ENCODE measurements at regions not wholly inside any gene's neighbourhood (a gene's known extent, or its start where the extent isn't known, plus 50 kb on each side); places are given as distances from the start of the nearest gene placed in this dataset.

GRCh38 chr2:44060990-44061389 lies 65.2 kb upstream of the LRPPRC start:
- H3T11ph ChIP-seq (ENCODE audit: low read length): no peak overlapping the region
- no peak overlapping the region for H4K91ac ChIP-seq (ENCODE audit: insufficient read length, low read depth, low read length)
- no peak overlapping the region for H3K4me2 ChIP-seq (ENCODE audit: insufficient read depth, insufficient read length, low read length)
- peaks cover 6% of the 10 kb centered on the region for H3K9me3 ChIP-seq (ENCODE audit: control insufficient read depth, low read depth, low read length)
- no peak for DNase-seq
- no peak overlapping the region for H3K23ac ChIP-seq (ENCODE audit: insufficient read length, low read depth, low read length)
- no peak overlapping the region for H3K9ac ChIP-seq (ENCODE audit: extremely low read depth, insufficient read length, low read length)
- H2AK5ac ChIP-seq (ENCODE audit: insufficient read length, low read length): no peak overlapping the region
- no peak overlapping the region for H3K18ac ChIP-seq (ENCODE audit: insufficient read length, low read depth, low read length)
- H3K4me3 Mint-ChIP-seq: no peak overlapping the region
- H2BK20ac ChIP-seq (ENCODE audit: low read depth, low read length, poor library complexity, severe bottlenecking): no peak overlapping the region
- no CpG with 5 or more reads among the region's 1 CpG for WGBS (ENCODE audit: extremely low coverage, insufficient read length, low lambda C conversion rate)
- no peak overlapping the region for H3K14ac ChIP-seq (ENCODE audit: insufficient read depth, low read length)
- no peak overlapping the region for H2AFZ ChIP-seq (ENCODE audit: low read length)
- H3K27me3 ChIP-seq (ENCODE audit: insufficient read depth, low read length): no peaks in the 10 kb centered on the region
- no peak overlapping the region for H3K56ac ChIP-seq (ENCODE audit: insufficient read length, low read depth, low read length)
- peaks cover 42 to 44% of the 10 kb centered on the region in 2 experiments for H3K9me3 Mint-ChIP-seq
- H3K79me1 ChIP-seq (ENCODE audit: insufficient read depth, low read depth, low read length, poor library complexity, severe bottlenecking): no peaks in the 10 kb centered on the region
- H3K4me1 ChIP-seq (ENCODE audit: insufficient read depth, low read length): no peaks in the 10 kb centered on the region
- no peaks in the 10 kb centered on the region for H4K20me1 ChIP-seq (ENCODE audit: control insufficient read depth, insufficient read depth, insufficient read length)
- H2BK15ac ChIP-seq (ENCODE audit: low read depth, low read length): no peak overlapping the region
- H2BK12ac ChIP-seq (ENCODE audit: insufficient read length, low read depth, low read length): no peak overlapping the region
- no peak overlapping the region for H2BK120ac ChIP-seq (ENCODE audit: low read depth, low read length, poor library complexity, severe bottlenecking)
- no peaks in the 10 kb centered on the region for H3K23me2 ChIP-seq (ENCODE audit: insufficient read length, low read depth, low read length, poor library complexity, severe bottlenecking)
- H3K27ac ChIP-seq (ENCODE audit: insufficient read length, low read depth, low read length): no peak overlapping the region
- no peak overlapping the region for H3K4ac ChIP-seq (ENCODE audit: low read depth, low read length)
- no peaks in the 10 kb centered on the region for H3K79me2 ChIP-seq (ENCODE audit: insufficient read depth, low read length)
- H3K4me1 Mint-ChIP-seq: peaks cover 10 to 13% of the 10 kb centered on the region in 2 experiments
- peaks cover 51% of the 10 kb centered on the region for H3K27me3 Mint-ChIP-seq (ENCODE audit: low read depth)
- H3K36me3 Mint-ChIP-seq (ENCODE audit: insufficient read depth in 1 of 3, low read depth in 3 of 3): peaks cover 25 to 38% (median 28%) of the 10 kb centered on the region in 3 experiments
- H4K8ac ChIP-seq (replicated peaks; ENCODE audit: insufficient read length, low read depth, low read length): no peak overlapping the region
- no peak overlapping the region for H4K5ac ChIP-seq (ENCODE audit: insufficient read length, low read depth, low read length)
- no peak for TF ChIP-seq CTCF (conservative IDR thresholded peaks at IDR 0.05)
- H2BK5ac ChIP-seq (ENCODE audit: insufficient read length, low read length): no peak overlapping the region
- no peak overlapping the region for H3K27ac Mint-ChIP-seq
